ENCODE measurements at regions not wholly inside any gene's neighbourhood (a gene's known extent, or its start where the extent isn't known, plus 50 kb on each side); places are given as distances from the start of the nearest gene placed in this dataset.

DNA sequence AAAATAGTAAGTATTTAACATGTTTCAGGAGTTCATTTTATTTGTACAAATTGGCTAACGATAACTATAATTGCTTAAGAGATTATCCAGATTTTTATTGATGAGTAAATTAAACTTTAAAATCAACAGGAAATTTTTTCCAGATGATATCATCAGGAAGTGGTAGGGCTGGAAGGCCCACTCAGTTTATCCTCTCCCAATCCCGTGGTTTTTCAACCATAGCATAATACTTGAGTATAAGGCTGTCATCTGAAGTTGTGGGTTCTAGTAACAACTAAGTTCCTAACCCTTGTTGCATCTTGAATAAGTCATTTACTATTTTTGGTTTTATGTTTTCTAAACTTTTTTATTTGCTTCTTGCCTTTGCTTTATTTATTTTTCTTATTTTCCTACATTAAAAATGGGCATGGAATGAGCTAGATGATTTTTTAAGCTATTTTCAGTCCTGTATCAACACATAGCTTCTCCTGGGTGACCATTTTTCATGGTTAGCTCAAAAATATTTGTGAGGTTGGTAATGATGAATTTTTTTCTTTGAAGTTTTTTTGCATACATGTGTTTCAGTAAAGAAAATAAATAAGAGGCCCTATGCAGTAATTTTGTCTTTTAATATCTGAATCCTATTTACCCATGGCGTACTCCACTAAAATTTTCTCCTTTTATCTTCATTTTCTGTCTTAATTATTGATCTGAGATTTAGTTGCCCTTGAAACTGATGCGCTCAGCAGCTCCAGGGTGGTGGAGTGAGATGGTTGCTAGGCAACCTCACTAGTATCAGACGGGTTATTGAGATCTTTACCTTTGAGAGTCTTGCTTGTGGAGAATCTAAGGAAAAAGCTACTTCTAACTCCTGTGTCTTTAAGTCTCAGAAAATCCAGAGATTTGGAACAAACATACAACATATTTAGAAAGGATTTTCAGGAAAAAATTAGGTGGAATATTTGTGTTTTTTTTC, 452.0 kb upstream of the CCDC179 start:
- intact Hi-C loops (cut with DNase I) = no loop called here

GRCh38 chr11:23313001-23313400, 452.7 kb upstream of the CCDC179 start:
- H3K36me3 ChIP-seq = no peaks in the 10 kb centered on the region
- TF ChIP-seq, protein P1, sequence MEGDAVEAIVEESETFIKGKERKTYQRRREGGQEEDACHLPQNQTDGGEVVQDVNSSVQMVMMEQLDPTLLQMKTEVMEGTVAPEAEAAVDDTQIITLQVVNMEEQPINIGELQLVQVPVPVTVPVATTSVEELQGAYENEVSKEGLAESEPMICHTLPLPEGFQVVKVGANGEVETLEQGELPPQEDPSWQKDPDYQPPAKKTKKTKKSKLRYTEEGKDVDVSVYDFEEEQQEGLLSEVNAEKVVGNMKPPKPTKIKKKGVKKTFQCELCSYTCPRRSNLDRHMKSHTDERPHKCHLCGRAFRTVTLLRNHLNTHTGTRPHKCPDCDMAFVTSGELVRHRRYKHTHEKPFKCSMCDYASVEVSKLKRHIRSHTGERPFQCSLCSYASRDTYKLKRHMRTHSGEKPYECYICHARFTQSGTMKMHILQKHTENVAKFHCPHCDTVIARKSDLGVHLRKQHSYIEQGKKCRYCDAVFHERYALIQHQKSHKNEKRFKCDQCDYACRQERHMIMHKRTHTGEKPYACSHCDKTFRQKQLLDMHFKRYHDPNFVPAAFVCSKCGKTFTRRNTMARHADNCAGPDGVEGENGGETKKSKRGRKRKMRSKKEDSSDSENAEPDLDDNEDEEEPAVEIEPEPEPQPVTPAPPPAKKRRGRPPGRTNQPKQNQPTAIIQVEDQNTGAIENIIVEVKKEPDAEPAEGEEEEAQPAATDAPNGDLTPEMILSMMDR (IDR thresholded peaks at IDR 0.05) = no peak
- TF ChIP-seq POLR2AphosphoS5 (IDR thresholded peaks at IDR 0.05; ENCODE audit: insufficient read depth in 1 of 2, low read depth in 1 of 2) = no peak
- DNase-seq (ENCODE audit: extremely low spot score in 2 of 2) = no peak
- no peak overlapping the region for H3K4me3 ChIP-seq
- no peak overlapping the region for H3K27ac ChIP-seq
- no peaks in the 10 kb centered on the region for H3K9me3 ChIP-seq
- no peaks in the 10 kb centered on the region for H3K4me1 ChIP-seq
- H3K27me3 ChIP-seq = no peaks in the 10 kb centered on the region
- intact Hi-C loops (cut with DNase I) = no loop called here

More for the DNA sequence above, 452.0 kb upstream of the CCDC179 start:
- Histone ChIP-seq H3K27ac (no peak overlapping the region), H3K36me3 (no peaks in the 10 kb centered on the region), H3K9me3 (no peaks in the 10 kb centered on the region), H3K27me3 (no peaks in the 10 kb centered on the region), H3K4me1 (no peaks in the 10 kb centered on the region), H3K4me3 (no peak overlapping the region)
- TF ChIP-seq POLR2A (IDR thresholded peaks at IDR 0.05) = no peak
- TF ChIP-seq POLR2AphosphoS5 (IDR thresholded peaks at IDR 0.05; ENCODE audit: insufficient read depth in 1 of 2, low read depth in 1 of 2) = no peak
- TF ChIP-seq, protein P1 (IDR thresholded peaks at IDR 0.05) = no peak
- DNase-seq (ENCODE audit: extremely low spot score in 2 of 2) = no peak

- Histone ChIP-seq H3K9me3 (no peaks in the 10 kb centered on the region), H3K27ac (no peak overlapping the region), H3K36me3 (no peaks in the 10 kb centered on the region), H3K4me3 (no peak overlapping the region), H3K27me3 (no peaks in the 10 kb centered on the region), H3K4me1 (no peaks in the 10 kb centered on the region)
- DNase-seq (ENCODE audit: extremely low spot score in 2 of 2) = no peak
- TF ChIP-seq POLR2AphosphoS5 (IDR thresholded peaks at IDR 0.05; ENCODE audit: insufficient read depth in 1 of 2, low read depth in 1 of 2) (no peak), POLR2A (IDR thresholded peaks at IDR 0.05) (no peak)
- TF ChIP-seq, protein P1 (IDR thresholded peaks at IDR 0.05) = no peak
- intact Hi-C loops (cut with DNase I) = no loop called here
Observed at GRCh38 chr11:23314162-23314561, 453.9 kb upstream of the CCDC179 start.

GRCh38 chr11:23315286-23315685, 455.0 kb upstream of the CCDC179 start:
- H3K27ac ChIP-seq = no peak overlapping the region
- no peaks in the 10 kb centered on the region for H3K27me3 ChIP-seq
- no peak overlapping the region for H3K4me3 ChIP-seq
- intact Hi-C loops (cut with DNase I) = no loop called here
- H3K36me3 ChIP-seq = no peaks in the 10 kb centered on the region
- H3K4me1 ChIP-seq = no peaks in the 10 kb centered on the region
- no peak for DNase-seq (ENCODE audit: extremely low spot score in 2 of 2)
- TF ChIP-seq, protein P1 (IDR thresholded peaks at IDR 0.05) = no peak
- TF ChIP-seq POLR2A (IDR thresholded peaks at IDR 0.05) (no peak), POLR2AphosphoS5 (IDR thresholded peaks at IDR 0.05; ENCODE audit: insufficient read depth in 1 of 2, low read depth in 1 of 2) (no peak)
- H3K9me3 ChIP-seq = no peaks in the 10 kb centered on the region

DNA sequence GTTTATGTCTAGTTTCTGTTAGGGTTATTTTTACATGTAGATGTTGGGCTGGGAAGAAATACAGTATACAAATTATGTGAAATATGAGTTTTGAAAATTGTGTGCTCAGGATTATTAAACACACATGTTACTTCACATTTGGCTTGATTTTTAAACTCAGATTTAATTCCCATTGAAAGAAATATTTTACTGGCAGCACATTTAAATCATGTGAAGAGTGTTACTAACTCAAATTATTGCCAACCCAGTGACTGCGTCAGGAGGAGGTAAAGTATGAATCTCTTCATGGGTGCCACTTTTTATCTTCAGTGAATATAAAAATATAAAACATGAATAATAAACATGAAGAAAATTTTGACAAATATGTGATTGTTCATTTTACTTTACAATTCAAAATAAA, 457.5 kb upstream of the CCDC179 start:
- no peaks in the 10 kb centered on the region for H3K4me1 ChIP-seq
- no peaks in the 10 kb centered on the region for H3K27me3 ChIP-seq
- no peak for TF ChIP-seq POLR2AphosphoS5 (IDR thresholded peaks at IDR 0.05; ENCODE audit: insufficient read depth in 1 of 2, low read depth in 1 of 2)
- TF ChIP-seq, protein P1 (IDR thresholded peaks at IDR 0.05) = no peak
- H3K9me3 ChIP-seq = peaks cover 4% of the 10 kb centered on the region
- intact Hi-C loops (cut with DNase I) = no loop called here
- H3K36me3 ChIP-seq = no peaks in the 10 kb centered on the region
- DNase-seq (ENCODE audit: extremely low spot score in 2 of 2) = no peak
- H3K4me3 ChIP-seq = no peak overlapping the region
- H3K27ac ChIP-seq = no peak overlapping the region
